ENCODE measurements at regions not wholly inside any gene's neighbourhood (a gene's known extent, or its start where the extent isn't known, plus 50 kb on each side); places are given as distances from the start of the nearest gene placed in this dataset.
"Not testable (repeated sequence)": the region's sequence is repeated elsewhere in the genome, so short reads cannot be mapped to it uniquely, and the experiment has no call there.

- in situ Hi-C loops (cut with MboI; ENCODE audit: low pct_ligation_motif_present in 1 of 4, low pct_unique_long_range_greater_than_20kb in 1 of 4, low sequenced_read_pairs in 3 of 4): no loop called here
- DNase-seq: no peak
- intact Hi-C loops (cut with DNase I; ENCODE audit: low total_unique reads): no loop called here
- no peak for TF ChIP-seq CTCF (IDR thresholded peaks at IDR 0.05)
- no peak for TF ChIP-seq POLR2A (IDR thresholded peaks at IDR 0.05)
- TF ChIP-seq POLR2AphosphoS5 (IDR thresholded peaks at IDR 0.05): no peak
- no peak for TF ChIP-seq EP300 (IDR thresholded peaks at IDR 0.05; ENCODE audit: low read depth)
- no peaks in the 10 kb centered on the region for H3K9me3 ChIP-seq
- H3K4me1 ChIP-seq: no peaks in the 10 kb centered on the region
- H3K27ac ChIP-seq: no peak overlapping the region
- no peaks in the 10 kb centered on the region for H3K36me3 ChIP-seq
- H3K4me3 ChIP-seq: no peak overlapping the region
- H3K27me3 ChIP-seq: no peaks in the 10 kb centered on the region
These were observed 876.2 kb downstream of the GRID1 start for GRCh38 chr10:85490431-85490830.

GRCh38 chr10:85491652-85492051, 874.9 kb downstream of the GRID1 start:
- intact Hi-C loops (cut with DNase I; ENCODE audit: low total_unique reads): no loop called here
- no peaks in the 10 kb centered on the region for H3K27me3 ChIP-seq
- TF ChIP-seq EP300 (IDR thresholded peaks at IDR 0.05; ENCODE audit: low read depth): no peak
- TF ChIP-seq POLR2AphosphoS5 (IDR thresholded peaks at IDR 0.05): no peak
- H3K36me3 ChIP-seq: no peaks in the 10 kb centered on the region
- H3K9me3 ChIP-seq: no peaks in the 10 kb centered on the region
- in situ Hi-C loops (cut with MboI; ENCODE audit: low pct_ligation_motif_present in 1 of 4, low pct_unique_long_range_greater_than_20kb in 1 of 4, low sequenced_read_pairs in 3 of 4): no loop called here
- H3K4me3 ChIP-seq: no peak overlapping the region
- WGBS, 2 donors (ENCODE audit: low coverage in 1 of 2): 52 to 77% methylated on average over 5 of the region's 5 CpGs
- H3K4me1 ChIP-seq: no peaks in the 10 kb centered on the region
- no peak overlapping the region for H3K27ac ChIP-seq
- DNase-seq: no peak

- Histone ChIP-seq H3K9me3 (no peaks in the 10 kb centered on the region), H3K36me3 (no peaks in the 10 kb centered on the region), H3K4me3 (no peak overlapping the region), H3K27ac (no peak overlapping the region), H3K27me3 (no peaks in the 10 kb centered on the region), H3K4me1 (no peaks in the 10 kb centered on the region)
- in situ Hi-C loops (cut with MboI; ENCODE audit: low pct_ligation_motif_present in 1 of 4, low pct_unique_long_range_greater_than_20kb in 1 of 4, low sequenced_read_pairs in 3 of 4) (no loop called here), intact Hi-C loops (cut with DNase I; ENCODE audit: low total_unique reads) (no loop called here)
- 45 to 83% methylated on average over 1 to 3 of the region's 3 CpGs for WGBS, 2 donors (ENCODE audit: low coverage in 1 of 2)
- no peak for DNase-seq
- TF ChIP-seq POLR2A (IDR thresholded peaks at IDR 0.05): no peak
- no peak for TF ChIP-seq CTCF (IDR thresholded peaks at IDR 0.05)
- TF ChIP-seq POLR2AphosphoS5 (IDR thresholded peaks at IDR 0.05): no peak
- no peak for TF ChIP-seq EP300 (IDR thresholded peaks at IDR 0.05; ENCODE audit: low read depth)
These were observed 873.9 kb downstream of the GRID1 start for GRCh38 chr10:85492684-85493083.

- Histone ChIP-seq H3K9me3 (no peaks in the 10 kb centered on the region), H3K36me3 (no peaks in the 10 kb centered on the region), H3K4me1 (no peaks in the 10 kb centered on the region), H3K27me3 (no peaks in the 10 kb centered on the region), H3K4me3 (no peak overlapping the region), H3K27ac (no peak overlapping the region)
- 25 to 49% methylated on average over 3 of the region's 3 CpGs for WGBS, 2 donors (ENCODE audit: low coverage in 1 of 2)
- no peak for DNase-seq
- in situ Hi-C loops (cut with MboI; ENCODE audit: low pct_ligation_motif_present in 1 of 4, low pct_unique_long_range_greater_than_20kb in 1 of 4, low sequenced_read_pairs in 3 of 4): no loop called here
- intact Hi-C loops (cut with DNase I; ENCODE audit: low total_unique reads): no loop called here
- TF ChIP-seq CTCF (IDR thresholded peaks at IDR 0.05): no peak
- TF ChIP-seq EP300 (IDR thresholded peaks at IDR 0.05; ENCODE audit: low read depth): no peak
- TF ChIP-seq POLR2A (IDR thresholded peaks at IDR 0.05): no peak
- no peak for TF ChIP-seq POLR2AphosphoS5 (IDR thresholded peaks at IDR 0.05)
These were observed 872.9 kb downstream of the GRID1 start for GRCh38 chr10:85493703-85494102.

- H3K27me3 ChIP-seq; H3K36me3 ChIP-seq; H3K4me3 ChIP-seq; H3K9me3 ChIP-seq; DNase-seq; intact Hi-C loops (cut with DNase I; ENCODE audit: low total_unique reads); H3K27ac ChIP-seq; in situ Hi-C loops (cut with MboI; ENCODE audit: low pct_ligation_motif_present in 1 of 4, low pct_unique_long_range_greater_than_20kb in 1 of 4, low sequenced_read_pairs in 3 of 4); H3K4me1 ChIP-seq: not testable (repeated sequence)
- 83% methylated on average over 10 of the region's 10 CpGs; no CpG with 5 or more reads in 1 of the 2 donors for WGBS, 2 donors (ENCODE audit: low coverage in 1 of 2)
These were observed 862.0 kb downstream of the GRID1 start for GRCh38 chr10:85504641-85505040.

All from transverse colon (tissue), 4 donors.